ENCODE measurements at regions not wholly inside any gene's neighbourhood (a gene's known extent, or its start where the extent isn't known, plus 50 kb on each side); places are given as distances from the start of the nearest gene placed in this dataset.

DNA sequence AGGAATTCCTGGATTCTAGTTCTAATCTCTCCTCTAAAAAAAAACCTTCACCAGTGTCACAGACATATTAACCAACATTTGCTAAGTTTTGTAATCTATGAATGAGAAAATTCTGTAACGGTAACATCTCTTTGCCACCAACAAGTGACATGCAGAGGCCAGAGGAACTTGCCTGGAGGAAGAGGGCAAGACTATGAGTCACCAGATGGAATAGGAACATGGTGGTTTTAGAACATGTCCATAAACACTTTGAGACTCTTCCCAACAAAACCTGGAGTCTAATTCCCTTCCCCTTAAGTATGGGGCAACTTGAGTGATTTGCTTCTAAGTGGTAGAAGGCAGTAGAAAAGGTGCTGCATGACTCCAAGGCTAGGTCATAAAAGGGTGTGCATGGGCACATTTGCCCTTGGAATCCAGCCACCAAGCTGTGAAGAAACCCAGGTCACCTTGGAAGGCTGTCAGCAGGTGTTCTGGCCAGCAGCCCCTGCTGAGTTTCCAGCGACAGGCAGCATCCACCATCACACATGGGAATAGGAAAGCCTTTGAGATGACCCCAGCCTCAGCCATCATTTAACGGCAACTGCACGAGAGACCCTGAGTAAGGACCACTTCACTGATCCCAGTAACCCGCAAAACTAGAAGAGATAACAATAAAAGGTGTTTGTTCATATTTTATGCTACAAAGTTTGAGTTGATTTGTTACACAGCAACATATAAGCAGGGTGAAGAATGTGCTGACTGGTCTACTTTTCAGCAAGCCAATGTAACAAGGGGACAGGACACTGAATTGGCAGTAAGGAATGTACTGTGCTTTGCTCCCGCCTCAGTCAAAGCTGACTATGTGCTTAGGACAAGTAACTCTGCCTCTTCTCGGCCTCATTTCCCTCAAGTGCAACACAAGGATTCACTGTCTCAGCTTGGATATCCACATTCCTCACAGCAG, 90.6 kb downstream of the SKA1 start:
- H3K4me3 ChIP-seq (ENCODE audit: low read depth, low read length): no peak overlapping the region
- no peak for DNase-seq (ENCODE audit: low read depth)
- TF ChIP-seq POLR2A (IDR thresholded peaks at IDR 0.05; ENCODE audit: extremely low read depth, insufficient read length): no peak
- TF ChIP-seq MAX (IDR thresholded peaks at IDR 0.05; ENCODE audit: low read depth, low read length): no peak
- no peak for TF ChIP-seq MYC (IDR thresholded peaks at IDR 0.05; ENCODE audit: low read depth, low read length)
- TF ChIP-seq, protein P1, sequence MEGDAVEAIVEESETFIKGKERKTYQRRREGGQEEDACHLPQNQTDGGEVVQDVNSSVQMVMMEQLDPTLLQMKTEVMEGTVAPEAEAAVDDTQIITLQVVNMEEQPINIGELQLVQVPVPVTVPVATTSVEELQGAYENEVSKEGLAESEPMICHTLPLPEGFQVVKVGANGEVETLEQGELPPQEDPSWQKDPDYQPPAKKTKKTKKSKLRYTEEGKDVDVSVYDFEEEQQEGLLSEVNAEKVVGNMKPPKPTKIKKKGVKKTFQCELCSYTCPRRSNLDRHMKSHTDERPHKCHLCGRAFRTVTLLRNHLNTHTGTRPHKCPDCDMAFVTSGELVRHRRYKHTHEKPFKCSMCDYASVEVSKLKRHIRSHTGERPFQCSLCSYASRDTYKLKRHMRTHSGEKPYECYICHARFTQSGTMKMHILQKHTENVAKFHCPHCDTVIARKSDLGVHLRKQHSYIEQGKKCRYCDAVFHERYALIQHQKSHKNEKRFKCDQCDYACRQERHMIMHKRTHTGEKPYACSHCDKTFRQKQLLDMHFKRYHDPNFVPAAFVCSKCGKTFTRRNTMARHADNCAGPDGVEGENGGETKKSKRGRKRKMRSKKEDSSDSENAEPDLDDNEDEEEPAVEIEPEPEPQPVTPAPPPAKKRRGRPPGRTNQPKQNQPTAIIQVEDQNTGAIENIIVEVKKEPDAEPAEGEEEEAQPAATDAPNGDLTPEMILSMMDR (IDR thresholded peaks at IDR 0.05; ENCODE audit: low read depth, low read length): no peak

DNA sequence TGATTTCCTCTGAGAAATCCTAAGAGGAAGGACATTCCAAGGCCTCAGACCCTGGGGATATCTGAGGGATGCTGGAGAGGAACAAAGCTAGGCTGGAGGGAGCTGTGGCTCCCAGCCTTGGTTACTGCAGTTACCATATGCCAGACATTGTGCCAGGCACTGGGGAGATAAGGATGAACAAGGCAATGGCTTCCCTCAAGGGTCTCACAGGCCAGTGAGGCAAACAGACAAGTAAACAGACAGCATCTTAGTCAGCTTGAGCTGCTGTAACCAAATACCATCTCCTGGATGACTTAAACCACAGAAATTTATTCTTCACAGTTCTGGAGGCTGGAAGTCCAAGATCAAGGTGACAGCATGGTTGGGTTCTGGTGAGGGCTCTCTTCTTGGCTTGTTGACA, 91.8 kb downstream of the SKA1 start:
- no peak overlapping the region for H3K4me3 ChIP-seq (ENCODE audit: low read depth, low read length)
- no peak for TF ChIP-seq POLR2A (IDR thresholded peaks at IDR 0.05; ENCODE audit: extremely low read depth, insufficient read length)
- TF ChIP-seq MAX (IDR thresholded peaks at IDR 0.05; ENCODE audit: low read depth, low read length): no peak
- no peak for TF ChIP-seq MYC (IDR thresholded peaks at IDR 0.05; ENCODE audit: low read depth, low read length)
- TF ChIP-seq, protein P1 (IDR thresholded peaks at IDR 0.05; ENCODE audit: low read depth, low read length): no peak
- DNase-seq (ENCODE audit: low read depth): no peak

DNA sequence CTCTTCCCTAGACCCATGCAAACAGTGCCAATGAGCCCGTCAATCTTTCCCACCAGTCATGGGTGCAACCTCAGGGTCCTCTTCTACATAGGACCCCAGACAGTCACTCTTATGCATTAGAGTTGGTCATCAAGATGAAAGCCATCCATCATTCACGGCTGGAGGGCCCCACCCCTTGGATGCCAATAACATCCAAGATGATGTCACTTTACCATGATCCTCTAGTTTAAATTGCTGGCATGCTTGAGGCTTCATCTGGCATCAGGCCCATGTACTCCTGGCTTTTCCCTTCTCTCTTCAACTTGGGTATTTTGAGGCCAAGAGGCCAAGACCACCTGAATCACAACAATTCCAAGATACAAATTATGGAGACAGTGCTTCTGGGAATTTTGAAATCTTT, 91.1 kb upstream of the MAPK4 start:
- TF ChIP-seq, protein P1 (IDR thresholded peaks at IDR 0.05; ENCODE audit: low read depth, low read length): no peak
- no peak for TF ChIP-seq POLR2A (IDR thresholded peaks at IDR 0.05; ENCODE audit: extremely low read depth, insufficient read length)
- no peak for TF ChIP-seq MYC (IDR thresholded peaks at IDR 0.05; ENCODE audit: low read depth, low read length)
- no peak for TF ChIP-seq MAX (IDR thresholded peaks at IDR 0.05; ENCODE audit: low read depth, low read length)
- no peak for DNase-seq (ENCODE audit: low read depth)
- no peak overlapping the region for H3K4me3 ChIP-seq (ENCODE audit: low read depth, low read length)

- TF ChIP-seq POLR2A (IDR thresholded peaks at IDR 0.05; ENCODE audit: extremely low read depth, insufficient read length): no peak
- no peak for TF ChIP-seq MAX (IDR thresholded peaks at IDR 0.05; ENCODE audit: low read depth, low read length)
- TF ChIP-seq, protein P1 (IDR thresholded peaks at IDR 0.05; ENCODE audit: low read depth, low read length): no peak
- no peak for TF ChIP-seq MYC (IDR thresholded peaks at IDR 0.05; ENCODE audit: low read depth, low read length)
- no peak for DNase-seq (ENCODE audit: low read depth)
- H3K4me3 ChIP-seq (ENCODE audit: low read depth, low read length): no peak overlapping the region
These were observed 90.5 kb upstream of the MAPK4 start for GRCh38 chr18:50469380-50469781.

DNA sequence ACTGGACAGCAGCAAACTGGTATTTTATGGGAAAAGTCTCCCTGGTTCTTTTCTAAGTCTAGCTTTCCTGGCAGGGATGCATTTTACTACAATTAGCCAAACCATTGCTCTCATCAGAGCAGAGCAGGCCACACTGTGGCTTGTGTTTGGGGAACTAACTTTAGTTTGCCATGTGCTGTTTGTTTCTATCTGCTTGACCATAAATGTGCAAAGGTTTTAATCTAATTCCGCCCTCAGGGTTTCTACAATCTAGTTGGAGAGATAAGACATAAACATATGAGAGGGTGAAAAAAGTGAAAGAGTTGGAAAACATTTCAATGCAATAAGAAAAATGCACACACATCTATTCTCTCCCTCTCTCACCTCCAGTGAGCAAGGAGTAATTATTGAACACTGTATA, 86.9 kb upstream of the MAPK4 start:
- no peak for DNase-seq (ENCODE audit: low read depth)
- TF ChIP-seq POLR2A (IDR thresholded peaks at IDR 0.05; ENCODE audit: extremely low read depth, insufficient read length) (no peak), MAX (IDR thresholded peaks at IDR 0.05; ENCODE audit: low read depth, low read length) (no peak), MYC (IDR thresholded peaks at IDR 0.05; ENCODE audit: low read depth, low read length) (no peak)
- TF ChIP-seq, protein P1 (IDR thresholded peaks at IDR 0.05; ENCODE audit: low read depth, low read length): no peak
- no peak overlapping the region for H3K4me3 ChIP-seq (ENCODE audit: low read depth, low read length)
